Vagina (tissue), 2 donors: ENCODE measurements at regions not wholly inside any gene's neighbourhood (a gene's known extent, or its start where the extent isn't known, plus 50 kb on each side); places are given as distances from the start of the nearest gene placed in this dataset.

Experiments
- DNase-seq, 2 donors: peaks; one replicate each; pipeline ENCODE4 v3.0.0-alpha.2; 2017; ENCODE audit errors: extremely low spot score in 2 of 2
- H3K27ac ChIP-seq: fragments of 200-600 bp; sonication (generic); one replicate; pipeline ENCODE4 v1.5.1; 2019
- H3K27me3 ChIP-seq: fragments of 200-600 bp; sonication (generic); one replicate; pipeline ENCODE4 v1.5.1; 2019
- H3K36me3 ChIP-seq, 2 donors: fragments of 200-600 bp; sonication (generic); one replicate each; pipeline ENCODE4 v1.5.1; 2017 to 2019
- H3K4me1 ChIP-seq: fragments of 200-600 bp; sonication (generic); one replicate; pipeline ENCODE4 v1.5.1; 2019
- H3K4me3 ChIP-seq, 2 donors: fragments of 200-600 bp; sonication (generic); 1 replicate in 1 of 2; 2 replicates in 1 of 2; pipeline ENCODE4 v1.5.1; 2016 to 2019
- H3K9me3 ChIP-seq: fragments of 200-600 bp; sonication (generic); one replicate; pipeline ENCODE4 v1.5.1; 2019
- POLR2A ChIP-seq, 2 donors: fragments of 450-650 bp; IDR thresholded peaks; one replicate each; pipeline ENCODE4 v1.6.1; 2017; ENCODE audit warnings: antibody characterized with exemption in 2 of 2, mild to moderate bottlenecking in 2 of 2, moderate library complexity in 2 of 2
- POLR2AphosphoS5 ChIP-seq, 2 donors: sonication (generic); formaldehyde crosslinking; IDR thresholded peaks; one replicate each; pipeline ENCODE4 v1.9.0; 2017; ENCODE audit warnings: antibody characterized with exemption in 2 of 2, mild to moderate bottlenecking in 2 of 2, low read depth in 1 of 2; ENCODE audit not compliant: insufficient read depth in 1 of 2
- intact Hi-C: fragments of 100-400 bp; cut with DNase I; formaldehyde crosslinking; loops from one replicate; pipeline ENCODE4 v1.15.1; 2023
- TF ChIP-seq, protein P1 (sequence below), 3 experiments: fragments of 450-650 bp in 2 of 3; fragments of 200-600 bp in 1 of 3; sonication (generic) in 1 of 3; IDR thresholded peaks; one replicate each; pipeline ENCODE4 v1.5.1; 2017 to 2019; ENCODE audit warnings: antibody characterized with exemption in 3 of 3, mild to moderate bottlenecking in 2 of 3, moderate library complexity in 2 of 3

DNA sequence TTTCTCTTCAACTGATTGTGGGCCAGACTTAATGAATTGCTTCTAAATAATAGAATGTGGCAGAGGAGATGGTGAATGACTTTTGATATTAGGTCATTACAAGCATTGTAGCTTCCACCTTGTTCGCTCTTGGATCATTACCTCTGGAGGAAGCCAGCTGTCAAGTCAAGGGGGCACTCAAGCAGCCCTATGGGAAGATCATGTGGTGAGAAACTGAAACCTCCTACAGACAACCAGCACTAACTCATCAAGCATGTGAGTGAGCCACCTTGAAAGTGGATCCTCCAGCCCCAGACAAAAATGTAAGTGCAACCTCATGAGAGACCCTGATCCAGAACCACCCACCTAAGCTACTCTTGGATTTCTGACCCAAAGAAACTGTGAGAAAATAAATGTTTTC, 109.8 kb upstream of the TBC1D5 start:
- intact Hi-C loops = no loop called here
- no peaks in the 10 kb centered on the region for H3K4me1 ChIP-seq
- H3K9me3 ChIP-seq = no peaks in the 10 kb centered on the region
- no peaks in the 10 kb centered on the region for H3K36me3 ChIP-seq
- TF ChIP-seq, protein P1, sequence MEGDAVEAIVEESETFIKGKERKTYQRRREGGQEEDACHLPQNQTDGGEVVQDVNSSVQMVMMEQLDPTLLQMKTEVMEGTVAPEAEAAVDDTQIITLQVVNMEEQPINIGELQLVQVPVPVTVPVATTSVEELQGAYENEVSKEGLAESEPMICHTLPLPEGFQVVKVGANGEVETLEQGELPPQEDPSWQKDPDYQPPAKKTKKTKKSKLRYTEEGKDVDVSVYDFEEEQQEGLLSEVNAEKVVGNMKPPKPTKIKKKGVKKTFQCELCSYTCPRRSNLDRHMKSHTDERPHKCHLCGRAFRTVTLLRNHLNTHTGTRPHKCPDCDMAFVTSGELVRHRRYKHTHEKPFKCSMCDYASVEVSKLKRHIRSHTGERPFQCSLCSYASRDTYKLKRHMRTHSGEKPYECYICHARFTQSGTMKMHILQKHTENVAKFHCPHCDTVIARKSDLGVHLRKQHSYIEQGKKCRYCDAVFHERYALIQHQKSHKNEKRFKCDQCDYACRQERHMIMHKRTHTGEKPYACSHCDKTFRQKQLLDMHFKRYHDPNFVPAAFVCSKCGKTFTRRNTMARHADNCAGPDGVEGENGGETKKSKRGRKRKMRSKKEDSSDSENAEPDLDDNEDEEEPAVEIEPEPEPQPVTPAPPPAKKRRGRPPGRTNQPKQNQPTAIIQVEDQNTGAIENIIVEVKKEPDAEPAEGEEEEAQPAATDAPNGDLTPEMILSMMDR (IDR thresholded peaks at IDR 0.05) = no peak
- TF ChIP-seq POLR2A (IDR thresholded peaks at IDR 0.05) (no peak), POLR2AphosphoS5 (IDR thresholded peaks at IDR 0.05; ENCODE audit: insufficient read depth in 1 of 2, low read depth in 1 of 2) (no peak)
- no peak overlapping the region for H3K4me3 ChIP-seq
- no peak for DNase-seq
- H3K27ac ChIP-seq = no peak overlapping the region
- H3K27me3 ChIP-seq = no peaks in the 10 kb centered on the region

DNA sequence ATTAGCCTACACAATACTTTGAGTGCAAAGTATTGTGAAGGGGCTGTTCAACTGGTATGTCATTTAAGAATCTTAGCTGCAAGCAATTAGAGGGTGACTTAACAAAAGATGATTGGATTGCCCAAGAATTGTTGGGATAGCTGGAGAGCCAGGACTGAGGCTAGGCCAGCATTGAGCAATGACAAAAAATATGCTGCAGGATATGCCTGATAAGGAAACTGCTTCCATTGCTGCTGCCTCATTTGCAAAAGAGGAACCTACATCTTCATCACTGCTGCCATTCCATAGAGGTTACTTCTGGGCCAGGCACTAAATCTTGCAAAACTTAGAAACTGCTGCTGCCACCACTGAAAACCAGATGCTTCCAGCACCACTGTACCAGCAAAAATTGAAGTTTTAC, 108.0 kb upstream of the TBC1D5 start:
- no peaks in the 10 kb centered on the region for H3K4me1 ChIP-seq
- TF ChIP-seq POLR2A (IDR thresholded peaks at IDR 0.05) (no peak), POLR2AphosphoS5 (IDR thresholded peaks at IDR 0.05; ENCODE audit: insufficient read depth in 1 of 2, low read depth in 1 of 2) (no peak)
- TF ChIP-seq, protein P1 (IDR thresholded peaks at IDR 0.05) = no peak
- no peaks in the 10 kb centered on the region for H3K27me3 ChIP-seq
- DNase-seq = no peak
- H3K9me3 ChIP-seq = no peaks in the 10 kb centered on the region
- no peaks in the 10 kb centered on the region for H3K36me3 ChIP-seq
- no peak overlapping the region for H3K27ac ChIP-seq
- intact Hi-C loops = no loop called here
- H3K4me3 ChIP-seq = no peak overlapping the region

DNA sequence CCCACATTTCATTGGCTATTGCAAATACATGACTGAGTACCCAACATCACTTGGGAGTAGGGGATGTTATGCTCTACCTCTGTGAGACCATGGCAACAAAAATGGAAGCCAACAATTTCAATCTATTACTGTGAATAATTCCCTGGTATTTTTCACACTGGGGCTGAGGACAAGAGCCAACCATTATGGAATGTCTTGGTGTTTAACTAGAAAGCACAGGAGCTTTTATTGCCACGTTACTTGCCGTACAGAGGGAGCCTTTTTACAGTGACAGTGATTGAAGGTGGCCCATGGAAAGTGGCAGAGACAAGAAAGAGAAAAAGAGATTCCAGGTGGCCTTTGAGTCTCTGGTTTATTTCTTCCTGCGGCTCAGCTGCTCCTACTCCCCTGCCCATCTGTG, 105.7 kb upstream of the TBC1D5 start:
- H3K4me1 ChIP-seq = no peaks in the 10 kb centered on the region
- H3K9me3 ChIP-seq = no peaks in the 10 kb centered on the region
- no peak overlapping the region for H3K27ac ChIP-seq
- no peaks in the 10 kb centered on the region for H3K36me3 ChIP-seq
- TF ChIP-seq, protein P1 (IDR thresholded peaks at IDR 0.05) = no peak
- TF ChIP-seq POLR2AphosphoS5 (IDR thresholded peaks at IDR 0.05; ENCODE audit: insufficient read depth in 1 of 2, low read depth in 1 of 2) = no peak
- TF ChIP-seq POLR2A (IDR thresholded peaks at IDR 0.05) = no peak
- no peak overlapping the region for H3K4me3 ChIP-seq
- no peak for DNase-seq
- no peaks in the 10 kb centered on the region for H3K27me3 ChIP-seq
- intact Hi-C loops = no loop called here

DNA sequence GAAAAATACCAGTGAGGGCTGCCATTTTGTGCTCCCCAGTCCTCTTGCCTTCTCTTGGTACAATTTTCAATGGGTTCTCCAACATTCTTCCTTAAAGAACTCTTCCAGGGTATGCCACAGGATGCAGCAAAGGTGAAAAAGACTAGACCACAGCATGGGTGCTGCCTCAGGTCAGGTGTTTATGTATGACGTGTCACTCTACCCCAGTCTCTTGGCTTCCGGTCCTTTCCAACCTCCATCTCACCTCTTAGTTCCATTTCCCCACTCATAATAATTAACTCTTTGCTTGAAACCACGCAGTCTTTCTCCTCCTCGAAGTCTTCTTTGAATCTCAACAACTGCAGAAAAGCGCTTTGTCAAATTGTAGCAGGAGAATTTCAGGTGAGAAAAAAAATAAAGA, 104.7 kb upstream of the TBC1D5 start:
- intact Hi-C loops = no loop called here
- Histone ChIP-seq H3K27ac (no peak overlapping the region), H3K27me3 (no peaks in the 10 kb centered on the region)

DNA sequence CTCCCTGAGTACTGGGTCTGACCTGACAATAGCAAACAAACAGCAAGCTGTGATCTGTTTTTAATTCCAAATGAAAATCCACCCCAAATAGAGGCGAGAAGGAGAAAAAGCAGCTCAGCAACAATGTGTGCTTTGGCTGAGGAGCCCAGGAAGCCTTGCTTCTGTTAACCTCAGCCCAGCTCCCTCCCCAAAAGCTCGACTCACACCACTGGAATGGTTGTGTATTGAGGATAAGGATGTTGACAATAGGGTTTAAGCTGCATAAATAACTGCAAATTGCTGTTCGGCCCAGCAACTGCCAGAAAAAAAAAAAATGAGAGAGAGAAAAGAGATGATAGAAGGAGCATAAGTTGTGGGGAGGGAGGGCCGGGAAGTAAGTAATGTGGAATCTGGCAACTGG, 104.0 kb upstream of the TBC1D5 start:
- intact Hi-C loops = no loop called here
- Histone ChIP-seq H3K4me1 (no peaks in the 10 kb centered on the region), H3K4me3 (no peak overlapping the region), H3K36me3 (no peaks in the 10 kb centered on the region), H3K9me3 (no peaks in the 10 kb centered on the region), H3K27me3 (no peaks in the 10 kb centered on the region), H3K27ac (no peak overlapping the region)
- DNase-seq = no peak
- TF ChIP-seq, protein P1 (IDR thresholded peaks at IDR 0.05) = no peak
- TF ChIP-seq POLR2AphosphoS5 (IDR thresholded peaks at IDR 0.05; ENCODE audit: insufficient read depth in 1 of 2, low read depth in 1 of 2) = no peak
- no peak for TF ChIP-seq POLR2A (IDR thresholded peaks at IDR 0.05)

More for the DNA sequence above, 104.7 kb upstream of the TBC1D5 start:
- Histone ChIP-seq H3K4me1 (no peaks in the 10 kb centered on the region), H3K9me3 (no peaks in the 10 kb centered on the region), H3K4me3 (no peak overlapping the region), H3K36me3 (no peaks in the 10 kb centered on the region)
- TF ChIP-seq, protein P1 (IDR thresholded peaks at IDR 0.05) = no peak
- TF ChIP-seq POLR2AphosphoS5 (IDR thresholded peaks at IDR 0.05; ENCODE audit: insufficient read depth in 1 of 2, low read depth in 1 of 2) (no peak), POLR2A (IDR thresholded peaks at IDR 0.05) (no peak)
- DNase-seq = no peak
